ENCODE measurements at regions not wholly inside any gene's neighbourhood (a gene's known extent, or its start where the extent isn't known, plus 50 kb on each side); places are given as distances from the start of the nearest gene placed in this dataset.

DNA sequence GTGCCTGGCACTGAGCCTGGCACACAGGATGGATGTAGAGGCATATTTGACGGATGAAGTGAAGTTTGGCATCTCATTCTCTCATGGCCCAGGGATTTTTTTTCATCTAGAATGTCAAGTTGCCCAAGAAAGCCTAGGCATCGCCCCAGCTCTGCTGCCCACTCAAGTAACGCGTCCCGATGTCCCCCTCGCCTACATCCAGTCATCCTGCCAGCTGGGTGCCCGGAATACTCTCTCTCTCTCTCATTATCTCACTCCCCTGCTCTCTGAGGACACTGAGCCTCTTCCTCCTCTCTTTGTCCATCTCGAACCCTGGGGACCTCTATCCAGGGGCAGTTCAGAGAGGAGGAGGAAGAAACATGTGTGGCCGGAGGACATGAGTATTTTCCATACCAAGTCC lies 142.3 kb upstream of the ZC3H12A start:
- Histone ChIP-seq H3K9ac (ENCODE audit: low read length) (no peak overlapping the region), H3K4me2 (ENCODE audit: low read depth, low read length, poor library complexity, severe bottlenecking) (no peak overlapping the region), H3K27ac (ENCODE audit: low read depth, low read length) (no peak overlapping the region), H4K20me1 (ENCODE audit: low read depth, low read length) (no peaks in the 10 kb centered on the region), H3K36me3 (ENCODE audit: low read length) (no peaks in the 10 kb centered on the region), H3K9me2 (replicated peaks; ENCODE audit: insufficient read depth, low read length) (no peaks in the 10 kb centered on the region), H3K79me2 (ENCODE audit: insufficient read depth, low read length) (no peaks in the 10 kb centered on the region), H3F3A (ENCODE audit: insufficient read depth) (no peaks in the 10 kb centered on the region), H3K9me3 (ENCODE audit: insufficient read depth, low read length) (no peaks in the 10 kb centered on the region), H3K27me3 (ENCODE audit: low read length) (no peaks in the 10 kb centered on the region), H2AFZ (ENCODE audit: low read depth, low read length, severe bottlenecking) (no peak overlapping the region), H3K4me3 (ENCODE audit: insufficient read depth, low read length, poor library complexity, severe bottlenecking) (no peak overlapping the region)
- TF ChIP-seq EZH2phosphoT487 (conservative IDR thresholded peaks at IDR 0.05; ENCODE audit: low read length) = no peak
- no peak for TF ChIP-seq CTCF (IDR thresholded peaks at IDR 0.05; ENCODE audit: insufficient read depth, low read length, poor library complexity, severe bottlenecking)

DNA sequence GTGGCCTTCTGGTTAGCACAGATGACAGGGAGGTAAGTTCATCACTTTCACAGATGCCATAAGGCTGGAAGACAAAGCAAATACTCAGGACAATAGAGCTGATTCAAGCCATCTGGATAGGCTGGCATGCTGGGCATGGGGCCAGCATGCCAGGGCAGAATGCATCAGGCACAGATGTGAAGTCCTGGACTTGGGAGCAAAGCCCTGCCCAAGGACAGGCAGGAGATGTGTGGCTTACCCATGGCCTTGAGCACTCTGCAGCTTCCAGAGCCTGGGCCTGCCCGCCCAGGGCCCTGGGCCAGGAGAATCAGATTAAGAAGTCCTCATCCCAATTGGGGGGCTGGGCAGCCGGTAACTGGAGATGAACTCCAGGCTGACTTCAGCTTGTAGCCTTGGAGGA lies 135.7 kb upstream of the ZC3H12A start:
- no peaks in the 10 kb centered on the region for H3K9me2 ChIP-seq (replicated peaks; ENCODE audit: insufficient read depth, low read length)
- no peaks in the 10 kb centered on the region for H4K20me1 ChIP-seq (ENCODE audit: low read depth, low read length)
- 0 out of 2 replicates have a peak, but pooled peaks cover 4% of the 10 kb centered on the region for H3K27me3 ChIP-seq (ENCODE audit: low read length)
- H3F3A ChIP-seq (ENCODE audit: insufficient read depth) = no peaks in the 10 kb centered on the region
- H3K4me3 ChIP-seq (ENCODE audit: insufficient read depth, low read length, poor library complexity, severe bottlenecking) = no peak overlapping the region
- no peak overlapping the region for H3K4me2 ChIP-seq (ENCODE audit: low read depth, low read length, poor library complexity, severe bottlenecking)
- no peak overlapping the region for H3K9ac ChIP-seq (ENCODE audit: low read length)
- H3K79me2 ChIP-seq (ENCODE audit: insufficient read depth, low read length) = no peaks in the 10 kb centered on the region
- H3K27ac ChIP-seq (ENCODE audit: low read depth, low read length) = no peak overlapping the region
- no peaks in the 10 kb centered on the region for H3K9me3 ChIP-seq (ENCODE audit: insufficient read depth, low read length)
- no peak overlapping the region for H2AFZ ChIP-seq (ENCODE audit: low read depth, low read length, severe bottlenecking)
- TF ChIP-seq EZH2phosphoT487 (conservative IDR thresholded peaks at IDR 0.05; ENCODE audit: low read length) (no peak), CTCF (IDR thresholded peaks at IDR 0.05; ENCODE audit: insufficient read depth, low read length, poor library complexity, severe bottlenecking) (no peak)
- H3K36me3 ChIP-seq (ENCODE audit: low read length) = no peaks in the 10 kb centered on the region

- Histone ChIP-seq H3K9me3 (ENCODE audit: insufficient read depth, low read length) (no peaks in the 10 kb centered on the region), H3K9ac (ENCODE audit: low read length) (no peak overlapping the region), H4K20me1 (ENCODE audit: low read depth, low read length) (no peaks in the 10 kb centered on the region), H3K4me3 (ENCODE audit: insufficient read depth, low read length, poor library complexity, severe bottlenecking) (no peak overlapping the region), H3K27ac (ENCODE audit: low read depth, low read length) (no peak overlapping the region), H3K27me3 (ENCODE audit: low read length) (0 out of 2 replicates have a peak, but pooled peaks cover 3% of the 10 kb centered on the region), H2AFZ (ENCODE audit: low read depth, low read length, severe bottlenecking) (no peak overlapping the region), H3K9me2 (replicated peaks; ENCODE audit: insufficient read depth, low read length) (no peaks in the 10 kb centered on the region), H3K79me2 (ENCODE audit: insufficient read depth, low read length) (no peaks in the 10 kb centered on the region), H3K36me3 (ENCODE audit: low read length) (no peaks in the 10 kb centered on the region), H3F3A (ENCODE audit: insufficient read depth) (no peaks in the 10 kb centered on the region), H3K4me2 (ENCODE audit: low read depth, low read length, poor library complexity, severe bottlenecking) (no peak overlapping the region)
- TF ChIP-seq EZH2phosphoT487 (conservative IDR thresholded peaks at IDR 0.05; ENCODE audit: low read length) = no peak
- TF ChIP-seq CTCF (IDR thresholded peaks at IDR 0.05; ENCODE audit: insufficient read depth, low read length, poor library complexity, severe bottlenecking) = no peak
Measured at GRCh38 chr1:37342736-37343135, 131.6 kb upstream of the ZC3H12A start.

Data from SU-DHL-6 (cell line).